Mucosa of gallbladder (tissue), 1 donor: ENCODE measurements at regions not wholly inside any gene's neighbourhood (a gene's known extent, or its start where the extent isn't known, plus 50 kb on each side); places are given as distances from the start of the nearest gene placed in this dataset.

Source experiments
- DNase-seq: peaks from one replicate; pipeline ENCODE4 v3.0.0-alpha.2; 2020; ENCODE audit warnings: low spot score
- donor health status: DM: no; HTN: no; CAD: no.

GRCh38 chr22:48121984-48122383, 1359.5 kb downstream of the TBC1D22A start:
- DNase-seq: no peak

- DNase-seq: no peak
These were observed 1356.2 kb downstream of the TBC1D22A start for GRCh38 chr22:48118654-48119053.

- DNase-seq: no peak
These were observed 1354.4 kb downstream of the TBC1D22A start for GRCh38 chr22:48116871-48117270.

GRCh38 chr22:48112687-48113521, 1350.5 kb downstream of the TBC1D22A start:
- DNase-seq: no peak

GRCh38 chr22:48106715-48107259, 1344.3 kb downstream of the TBC1D22A start:
- no peak for DNase-seq

GRCh38 chr22:48106215-48106614, 1343.8 kb downstream of the TBC1D22A start:
- no peak for DNase-seq

- DNase-seq: no peak
These were observed 1342.8 kb downstream of the TBC1D22A start for GRCh38 chr22:48105259-48105658.

GRCh38 chr22:48104766-48105165, 1342.3 kb downstream of the TBC1D22A start:
- DNase-seq: no peak

- DNase-seq: no peak
These were observed 1341.8 kb downstream of the TBC1D22A start for GRCh38 chr22:48104102-48104738.

GRCh38 chr22:48103126-48103875, 1340.9 kb downstream of the TBC1D22A start:
- no peak for DNase-seq

GRCh38 chr22:48102581-48102980, 1340.1 kb downstream of the TBC1D22A start:
- DNase-seq: no peak

GRCh38 chr22:48101704-48102103, 1339.3 kb downstream of the TBC1D22A start:
- DNase-seq: no peak

GRCh38 chr22:48100685-48101417, 1338.4 kb downstream of the TBC1D22A start:
- DNase-seq: no peak

- no peak for DNase-seq
These were observed 1337.2 kb downstream of the TBC1D22A start for GRCh38 chr22:48099671-48100070.

GRCh38 chr22:48099251-48099650, 1336.8 kb downstream of the TBC1D22A start:
- DNase-seq: no peak

- DNase-seq: no peak
These were observed 1336.4 kb downstream of the TBC1D22A start for GRCh38 chr22:48098921-48099245.

- no peak for DNase-seq
These were observed 1335.9 kb downstream of the TBC1D22A start for GRCh38 chr22:48098243-48098920.

GRCh38 chr22:48097723-48098122, 1335.3 kb downstream of the TBC1D22A start:
- DNase-seq: no peak

GRCh38 chr22:48096851-48097665, 1334.6 kb downstream of the TBC1D22A start:
- no peak for DNase-seq

GRCh38 chr22:48096411-48096810, 1334.0 kb downstream of the TBC1D22A start:
- DNase-seq: no peak
